ENCODE measurements at regions not wholly inside any gene's neighbourhood (a gene's known extent, or its start where the extent isn't known, plus 50 kb on each side); places are given as distances from the start of the nearest gene placed in this dataset.

- TF ChIP-seq FOXA1 (IDR thresholded peaks at IDR 0.05) = no peak
- no peak for TF ChIP-seq CTCF (IDR thresholded peaks at IDR 0.05; ENCODE audit: low read depth, low read length, missing input control)
- no peak for TF ChIP-seq SP1 (IDR thresholded peaks at IDR 0.05)
- no peak for TF ChIP-seq JUND (IDR thresholded peaks at IDR 0.05)
- no peak for TF ChIP-seq GABPA (IDR thresholded peaks at IDR 0.05 in 1 of 2, conservative IDR thresholded peaks at IDR 0.05 in 1 of 2)
- TF ChIP-seq TAF1 (conservative IDR thresholded peaks at IDR 0.05) = no peak
- TF ChIP-seq, protein P1, sequence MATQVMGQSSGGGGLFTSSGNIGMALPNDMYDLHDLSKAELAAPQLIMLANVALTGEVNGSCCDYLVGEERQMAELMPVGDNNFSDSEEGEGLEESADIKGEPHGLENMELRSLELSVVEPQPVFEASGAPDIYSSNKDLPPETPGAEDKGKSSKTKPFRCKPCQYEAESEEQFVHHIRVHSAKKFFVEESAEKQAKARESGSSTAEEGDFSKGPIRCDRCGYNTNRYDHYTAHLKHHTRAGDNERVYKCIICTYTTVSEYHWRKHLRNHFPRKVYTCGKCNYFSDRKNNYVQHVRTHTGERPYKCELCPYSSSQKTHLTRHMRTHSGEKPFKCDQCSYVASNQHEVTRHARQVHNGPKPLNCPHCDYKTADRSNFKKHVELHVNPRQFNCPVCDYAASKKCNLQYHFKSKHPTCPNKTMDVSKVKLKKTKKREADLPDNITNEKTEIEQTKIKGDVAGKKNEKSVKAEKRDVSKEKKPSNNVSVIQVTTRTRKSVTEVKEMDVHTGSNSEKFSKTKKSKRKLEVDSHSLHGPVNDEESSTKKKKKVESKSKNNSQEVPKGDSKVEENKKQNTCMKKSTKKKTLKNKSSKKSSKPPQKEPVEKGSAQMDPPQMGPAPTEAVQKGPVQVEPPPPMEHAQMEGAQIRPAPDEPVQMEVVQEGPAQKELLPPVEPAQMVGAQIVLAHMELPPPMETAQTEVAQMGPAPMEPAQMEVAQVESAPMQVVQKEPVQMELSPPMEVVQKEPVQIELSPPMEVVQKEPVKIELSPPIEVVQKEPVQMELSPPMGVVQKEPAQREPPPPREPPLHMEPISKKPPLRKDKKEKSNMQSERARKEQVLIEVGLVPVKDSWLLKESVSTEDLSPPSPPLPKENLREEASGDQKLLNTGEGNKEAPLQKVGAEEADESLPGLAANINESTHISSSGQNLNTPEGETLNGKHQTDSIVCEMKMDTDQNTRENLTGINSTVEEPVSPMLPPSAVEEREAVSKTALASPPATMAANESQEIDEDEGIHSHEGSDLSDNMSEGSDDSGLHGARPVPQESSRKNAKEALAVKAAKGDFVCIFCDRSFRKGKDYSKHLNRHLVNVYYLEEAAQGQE (IDR thresholded peaks at IDR 0.05) = no peak
- TF ChIP-seq RXRA (IDR thresholded peaks at IDR 0.05) = no peak
- TF ChIP-seq MAX (IDR thresholded peaks at IDR 0.05) = no peak
Measured at GRCh38 chr4:183589461-183590099, 69.4 kb downstream of the RWDD4 start.

Measured in liver (tissue), 3 donors.